Common myeloid progenitor, CD34-positive (primary cell): ENCODE measurements at regions not wholly inside any gene's neighbourhood (a gene's known extent, or its start where the extent isn't known, plus 50 kb on each side); places are given as distances from the start of the nearest gene placed in this dataset.

Experiments
- CTCF ChIA-PET: fragments of 350-600 bp; sonication (Branson Sonifier 250); formaldehyde crosslinking; loops from one replicate; lab custom pipeline; 2021; ENCODE audit warnings: antibody characterized with exemption; lab: Charles Lee
- POLR2A ChIA-PET: fragments of 350-600 bp; sonication (Branson Sonifier 250); formaldehyde crosslinking; loops from one replicate; lab custom pipeline; 2021; ENCODE audit warnings: antibody characterized with exemption; lab: Charles Lee
- DNase-seq, 3 donors: peaks; one replicate each; pipeline versions ENCODE4 v3.0.0 to v3.0.0-alpha.2; 2013
- H3K27ac ChIP-seq, 2 experiments: 1 replicate in 1 of 2; 2 replicates in 1 of 2; pipeline ENCODE4 v1.7.0; 2013; ENCODE audit warnings: inconsistent platforms in 2 of 2, low read length in 2 of 2, mild to moderate bottlenecking in 2 of 2, low read depth in 1 of 2, moderate library complexity in 1 of 2; ENCODE audit not compliant: severe bottlenecking in 2 of 2, insufficient read depth in 1 of 2, poor library complexity in 1 of 2
- H3K27me3 ChIP-seq, 5 experiments: replicated peaks in 2 of 5; 1 replicate in 3 of 5; 2 replicates in 2 of 5; pipeline versions ENCODE4 v1.6.1 to v1.7.0; 2013; ENCODE audit warnings: low read length in 4 of 5, mild to moderate bottlenecking in 2 of 5, moderate library complexity in 2 of 5, inconsistent platforms in 1 of 5; ENCODE audit not compliant: insufficient read depth in 5 of 5, control insufficient read depth in 4 of 5
- H3K36me3 ChIP-seq, 4 experiments: 1 replicate in 2 of 4; 2 replicates in 2 of 4; pipeline versions ENCODE4 v1.6.1 to v1.7.0; 2013; ENCODE audit warnings: low read length in 3 of 4, control low read depth in 1 of 4, mild to moderate bottlenecking in 1 of 4; ENCODE audit not compliant: control insufficient read depth in 4 of 4, insufficient read depth in 4 of 4
- H3K4me1 ChIP-seq, 4 experiments: 1 replicate in 3 of 4; 2 replicates in 1 of 4; pipeline versions ENCODE4 v1.6.1 to v1.7.1; 2013; ENCODE audit warnings: low read length in 3 of 4, mild to moderate bottlenecking in 3 of 4, control low read depth in 1 of 4, inconsistent platforms in 1 of 4, moderate library complexity in 1 of 4; ENCODE audit not compliant: control insufficient read depth in 4 of 4, insufficient read depth in 4 of 4; ENCODE audit errors: control extremely low read depth in 1 of 4
- H3K4me3 ChIP-seq, 7 experiments: 1 replicate in 4 of 7; 2 replicates in 3 of 7; pipeline versions ENCODE4 v1.5.1 to v1.7.0; 2013; ENCODE audit warnings: mild to moderate bottlenecking in 7 of 7, low read length in 6 of 7, moderate library complexity in 6 of 7, inconsistent platforms in 2 of 7, low read depth in 2 of 7, control low read depth in 1 of 7; ENCODE audit not compliant: insufficient read depth in 4 of 7, control insufficient read depth in 1 of 7; ENCODE audit errors: extremely low read depth in 1 of 7
- H3K9me3 ChIP-seq, 5 experiments: 1 replicate in 4 of 5; 2 replicates in 1 of 5; pipeline versions ENCODE4 v1.6.1 to v1.7.1; 2013; ENCODE audit warnings: low read length in 4 of 5, mild to moderate bottlenecking in 2 of 5, inconsistent platforms in 1 of 5, low read depth in 1 of 5, moderate library complexity in 1 of 5; ENCODE audit not compliant: control insufficient read depth in 4 of 5, insufficient read depth in 2 of 5; ENCODE audit errors: control extremely low read depth in 1 of 5
- WGBS: methylation state at CpG from one replicate; pipeline ENCODE4 v1.1.5; 2013; ENCODE audit not compliant: insufficient coverage; 5-methylcytosine and 5-hydroxymethylcytosine counted together

GRCh38 chr21:32136546-32136945 lies 142.3 kb downstream of the MIS18A start:
- CTCF ChIA-PET = no interaction called here
- 96% methylated on average over 6 of the region's 7 CpGs for WGBS
- H3K27ac ChIP-seq = no peak overlapping the region
- H3K4me3 ChIP-seq = no peak overlapping the region
- H3K4me1 ChIP-seq = no peaks in the 10 kb centered on the region
- DNase-seq = no peak
- H3K27me3 ChIP-seq = peaks cover 0 to 4% (median 0%) of the 10 kb centered on the region in 5 experiments
- POLR2A ChIA-PET = no interaction called here
- H3K36me3 ChIP-seq = no peaks in the 10 kb centered on the region
- peaks cover 0 to 2% (median 2%) of the 10 kb centered on the region in 5 experiments for H3K9me3 ChIP-seq

- 73% methylated on average over 11 of the region's 16 CpGs for WGBS
- ChIA-PET CTCF (interaction anchor here (0.5 kb wide), 1 partner anchor 28 kb away, joined by 4 read pairs; no protein-coding TSS in a partner anchor), POLR2A (no interaction called here)
- Histone ChIP-seq H3K27ac (no peak overlapping the region), H3K27me3 (peaks cover 0 to 4% (median 0%) of the 10 kb centered on the region in 5 experiments), H3K9me3 (peaks cover 0 to 3% (median 2%) of the 10 kb centered on the region in 5 experiments), H3K4me1 (no peaks in the 10 kb centered on the region), H3K4me3 (no peak overlapping the region), H3K36me3 (no peaks in the 10 kb centered on the region)
- no peak for DNase-seq
Observed at GRCh38 chr21:32135401-32136363, 143.2 kb downstream of the MIS18A start.

GRCh38 chr21:32134441-32135130 lies 144.3 kb downstream of the MIS18A start:
- H3K4me3 ChIP-seq = no peak overlapping the region
- DNase-seq = no peak
- no peaks in the 10 kb centered on the region for H3K4me1 ChIP-seq
- CTCF ChIA-PET = no interaction called here
- no peaks in the 10 kb centered on the region for H3K36me3 ChIP-seq
- peaks cover 0 to 3% (median 2%) of the 10 kb centered on the region in 5 experiments for H3K9me3 ChIP-seq
- no peak overlapping the region for H3K27ac ChIP-seq
- peaks cover 0 to 4% (median 0%) of the 10 kb centered on the region in 5 experiments for H3K27me3 ChIP-seq
- 83% methylated on average over 5 of the region's 11 CpGs for WGBS
- POLR2A ChIA-PET = no interaction called here

GRCh38 chr21:32132881-32133280 lies 146.0 kb downstream of the MIS18A start:
- Histone ChIP-seq H3K4me3 (no peak overlapping the region), H3K9me3 (peaks cover 0 to 9% (median 2%) of the 10 kb centered on the region in 5 experiments), H3K27ac (no peak overlapping the region), H3K27me3 (peaks cover 0 to 6% (median 0%) of the 10 kb centered on the region in 5 experiments), H3K4me1 (no peaks in the 10 kb centered on the region), H3K36me3 (no peaks in the 10 kb centered on the region)
- POLR2A ChIA-PET = no interaction called here
- 77% methylated on average over 2 of the region's 2 CpGs for WGBS
- CTCF ChIA-PET = no interaction called here
- DNase-seq = no peak

GRCh38 chr21:32132409-32132808 lies 146.4 kb downstream of the MIS18A start:
- ChIA-PET POLR2A (no interaction called here), CTCF (no interaction called here)
- Histone ChIP-seq H3K4me1 (no peaks in the 10 kb centered on the region), H3K36me3 (no peaks in the 10 kb centered on the region), H3K9me3 (peaks cover 0 to 12% (median 2%) of the 10 kb centered on the region in 5 experiments), H3K27me3 (peaks cover 0 to 6% (median 0%) of the 10 kb centered on the region in 5 experiments), H3K27ac (no peak overlapping the region), H3K4me3 (no peak overlapping the region)
- no peak for DNase-seq
- WGBS = 93% methylated on average over 3 of the region's 3 CpGs

GRCh38 chr21:32131960-32132359 lies 146.9 kb downstream of the MIS18A start:
- ChIA-PET POLR2A (no interaction called here), CTCF (no interaction called here)
- WGBS = 59% methylated on average over 2 of the region's 5 CpGs
- DNase-seq = no peak
- no peaks in the 10 kb centered on the region for H3K36me3 ChIP-seq
- H3K27me3 ChIP-seq = peaks cover 0 to 6% (median 0%) of the 10 kb centered on the region in 5 experiments
- H3K4me1 ChIP-seq = no peaks in the 10 kb centered on the region
- H3K27ac ChIP-seq = no peak overlapping the region
- no peak overlapping the region for H3K4me3 ChIP-seq
- peaks cover 0 to 12% (median 0%) of the 10 kb centered on the region in 5 experiments for H3K9me3 ChIP-seq
